Lower leg skin (tissue), 4 donors: ENCODE measurements at regions not wholly inside any gene's neighbourhood (a gene's known extent, or its start where the extent isn't known, plus 50 kb on each side); places are given as distances from the start of the nearest gene placed in this dataset.
"Not testable (repeated sequence)": the region's sequence is repeated elsewhere in the genome, so short reads cannot be mapped to it uniquely, and the experiment has no call there.

Source experiments
- DNase-seq, 2 donors: peaks; one replicate each; pipeline ENCODE4 v3.0.0-alpha.2; 2019; ENCODE audit warnings: low spot score in 2 of 2
- H3K4me3 ChIP-seq: fragments of 200-600 bp; sonication (generic); 2 replicates; pipeline ENCODE4 v1.5.1; 2017; ENCODE audit warnings: mild to moderate bottlenecking, low read depth; ENCODE audit not compliant: poor library complexity, severe bottlenecking
- CTCF ChIP-seq, 3 donors: fragments of 450-650 bp; IDR thresholded peaks; one replicate each; pipeline ENCODE4 v1.5.1; 2016; ENCODE audit warnings: antibody characterized with exemption in 3 of 3, mild to moderate bottlenecking in 3 of 3, moderate library complexity in 2 of 3
- POLR2A ChIP-seq, 2 donors: fragments of 450-650 bp; IDR thresholded peaks; one replicate each; pipeline ENCODE4 v1.6.1; 2016 to 2017; ENCODE audit warnings: antibody characterized with exemption in 2 of 2, mild to moderate bottlenecking in 1 of 2, moderate library complexity in 1 of 2
- WGBS, 2 donors: methylation state at CpG; one replicate each; pipeline ENCODE4 v1.1.5; 2018; 5-methylcytosine and 5-hydroxymethylcytosine counted together
- intact Hi-C: fragments of 100-400 bp; cut with DNase I; formaldehyde crosslinking; loops from one replicate; pipeline ENCODE4 v1.15.0; 2023; ENCODE audit warnings: low total_unique reads

DNA sequence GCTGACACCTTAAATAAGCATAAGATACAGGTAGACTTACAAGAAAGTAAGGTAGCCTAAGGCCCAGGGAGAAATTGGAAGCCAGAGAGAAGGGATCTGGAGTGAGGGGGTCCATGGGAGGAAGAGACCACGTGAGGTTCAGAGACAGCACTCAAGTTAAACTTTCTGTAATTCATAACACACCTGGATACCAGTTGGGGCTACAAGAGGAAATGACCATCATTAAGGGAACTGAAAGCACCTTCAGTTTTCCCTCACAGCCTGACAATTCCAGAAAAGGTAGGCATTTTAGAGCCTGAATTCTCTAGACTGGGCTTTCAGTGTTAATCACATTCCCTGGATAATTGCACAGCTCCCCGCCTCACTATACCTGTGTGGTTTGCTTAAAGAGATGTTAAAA lies 355.5 kb downstream of the FBXW7 start:
- H3K4me3 ChIP-seq: no peak overlapping the region
- intact Hi-C loops: no loop called here
- 80 to 81% methylated on average over 2 of the region's 2 CpGs for WGBS, 2 donors
- peak in 1 of 2 donors; percentile 6 for DNase-seq
- TF ChIP-seq CTCF (IDR thresholded peaks at IDR 0.05) (no peak), POLR2A (IDR thresholded peaks at IDR 0.05) (no peak)

DNA sequence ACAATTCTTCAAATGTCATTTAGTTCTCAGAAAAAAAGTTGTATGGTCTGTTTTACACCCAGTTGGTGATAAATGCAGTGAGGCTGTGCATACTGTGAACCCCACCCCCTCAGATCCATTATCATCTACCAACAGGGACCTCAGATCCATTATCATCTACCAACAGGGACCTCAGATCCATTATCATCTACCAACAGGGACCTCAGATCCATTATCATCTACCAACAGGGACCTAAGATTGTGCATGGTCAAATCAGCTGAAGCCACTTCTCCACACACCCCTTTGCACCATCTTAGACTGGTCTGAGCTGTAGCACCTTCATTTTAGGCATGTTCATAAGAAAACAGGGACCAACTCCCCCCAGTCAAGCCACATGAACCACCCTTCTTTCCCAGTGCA lies 358.4 kb downstream of the FBXW7 start:
- H3K4me3 ChIP-seq, intact Hi-C loops: not testable (repeated sequence)
- DNase-seq: peak in 1 of 2 donors; percentile 3

GRCh38 chr4:152176627-152177214 lies 359.2 kb downstream of the FBXW7 start:
- H3K4me3 ChIP-seq: no peak overlapping the region
- DNase-seq: peak in 1 of 2 donors; percentile 23
- WGBS, 2 donors: 81 to 90% methylated on average over 3 of the region's 3 CpGs
- TF ChIP-seq POLR2A (IDR thresholded peaks at IDR 0.05) (no peak), CTCF (IDR thresholded peaks at IDR 0.05) (no peak)
- intact Hi-C loops: no loop called here

DNA sequence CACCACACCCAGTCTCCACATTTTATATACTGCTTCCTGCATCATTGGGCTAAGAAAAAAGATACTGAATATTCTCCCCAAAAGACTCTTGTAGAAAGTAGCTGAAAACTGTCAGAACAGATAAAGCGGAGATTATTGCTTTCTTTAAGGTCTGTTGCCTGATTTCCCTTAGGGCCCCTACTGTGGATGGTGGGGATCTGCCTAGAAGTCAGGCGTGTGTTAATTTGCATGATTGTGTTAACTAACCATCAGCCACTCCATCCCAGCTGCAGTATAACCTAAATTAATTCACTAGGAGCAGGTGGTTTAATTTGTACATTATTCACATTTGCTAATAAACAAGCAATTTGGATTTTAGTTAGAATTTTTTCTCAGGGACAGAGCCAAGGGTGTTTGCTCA lies 360.3 kb downstream of the FBXW7 start:
- H3K4me3 ChIP-seq: no peak overlapping the region
- intact Hi-C loops: no loop called here
- 84 to 85% methylated on average over 2 of the region's 2 CpGs for WGBS, 2 donors
- no peak for TF ChIP-seq CTCF (IDR thresholded peaks at IDR 0.05)
- DNase-seq: peak in 1 of 2 donors; percentile 26

- WGBS, 2 donors: 71 to 75% methylated on average over 6 of the region's 6 CpGs
- intact Hi-C loops: no loop called here
These were observed 363.7 kb downstream of the FBXW7 start for GRCh38 chr4:152172146-152172545.

GRCh38 chr4:152171556-152171955 lies 364.3 kb downstream of the FBXW7 start:
- intact Hi-C loops: no loop called here
- DNase-seq: no peak
- 72 to 90% methylated on average over 4 of the region's 4 CpGs for WGBS, 2 donors
- TF ChIP-seq CTCF (IDR thresholded peaks at IDR 0.05) (no peak), POLR2A (IDR thresholded peaks at IDR 0.05) (no peak)
- H3K4me3 ChIP-seq: no peak overlapping the region

More at GRCh38 chr4:152172146-152172545, 363.7 kb downstream of the FBXW7 start:
- H3K4me3 ChIP-seq: no peak overlapping the region
- TF ChIP-seq POLR2A (IDR thresholded peaks at IDR 0.05) (no peak), CTCF (IDR thresholded peaks at IDR 0.05) (no peak)
- DNase-seq: no peak
